Gastrocnemius medialis (tissue), 4 donors: ENCODE measurements at regions not wholly inside any gene's neighbourhood (a gene's known extent, or its start where the extent isn't known, plus 50 kb on each side); places are given as distances from the start of the nearest gene placed in this dataset.

Source experiments
- POLR2A ChIP-seq, 2 donors: fragments of 450-650 bp; IDR thresholded peaks; one replicate each; pipeline ENCODE4 v1.6.1; 2017; ENCODE audit warnings: antibody characterized with exemption in 2 of 2, mild to moderate bottlenecking in 2 of 2, moderate library complexity in 2 of 2
- TF ChIP-seq, protein P1 (sequence below), 5 experiments: fragments of 450-650 bp in 3 of 5; fragments of 200-600 bp in 2 of 5; sonication (generic) in 2 of 5; IDR thresholded peaks in 4 of 5; conservative IDR thresholded peaks in 1 of 5; 1 replicate in 4 of 5; 2 replicates in 1 of 5; pipeline ENCODE4 v1.5.1; 2016 to 2019; ENCODE audit warnings: antibody characterized with exemption in 5 of 5, mild to moderate bottlenecking in 3 of 5, moderate library complexity in 3 of 5

DNA sequence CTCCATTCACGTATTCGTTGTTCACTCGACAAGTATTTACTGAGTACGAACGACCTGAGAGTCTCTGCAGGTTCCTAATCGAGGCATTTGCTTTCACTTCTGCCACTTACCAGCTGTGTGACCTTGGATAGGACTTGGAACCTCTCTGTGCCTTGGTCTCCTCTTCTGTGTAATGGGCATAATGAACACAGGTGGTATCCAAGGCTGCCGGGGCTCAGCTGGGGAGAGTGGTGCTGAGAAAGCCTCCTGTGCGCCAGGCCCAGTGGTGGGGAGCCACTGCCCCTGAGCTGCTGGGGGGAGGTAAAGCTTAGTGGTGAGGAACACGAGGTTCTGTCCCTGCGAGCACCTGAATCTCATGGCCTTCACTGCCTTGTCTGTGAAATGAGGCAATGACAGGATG lies 150.7 kb downstream of the IRF8 start:
- TF ChIP-seq, protein P1, sequence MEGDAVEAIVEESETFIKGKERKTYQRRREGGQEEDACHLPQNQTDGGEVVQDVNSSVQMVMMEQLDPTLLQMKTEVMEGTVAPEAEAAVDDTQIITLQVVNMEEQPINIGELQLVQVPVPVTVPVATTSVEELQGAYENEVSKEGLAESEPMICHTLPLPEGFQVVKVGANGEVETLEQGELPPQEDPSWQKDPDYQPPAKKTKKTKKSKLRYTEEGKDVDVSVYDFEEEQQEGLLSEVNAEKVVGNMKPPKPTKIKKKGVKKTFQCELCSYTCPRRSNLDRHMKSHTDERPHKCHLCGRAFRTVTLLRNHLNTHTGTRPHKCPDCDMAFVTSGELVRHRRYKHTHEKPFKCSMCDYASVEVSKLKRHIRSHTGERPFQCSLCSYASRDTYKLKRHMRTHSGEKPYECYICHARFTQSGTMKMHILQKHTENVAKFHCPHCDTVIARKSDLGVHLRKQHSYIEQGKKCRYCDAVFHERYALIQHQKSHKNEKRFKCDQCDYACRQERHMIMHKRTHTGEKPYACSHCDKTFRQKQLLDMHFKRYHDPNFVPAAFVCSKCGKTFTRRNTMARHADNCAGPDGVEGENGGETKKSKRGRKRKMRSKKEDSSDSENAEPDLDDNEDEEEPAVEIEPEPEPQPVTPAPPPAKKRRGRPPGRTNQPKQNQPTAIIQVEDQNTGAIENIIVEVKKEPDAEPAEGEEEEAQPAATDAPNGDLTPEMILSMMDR (IDR thresholded peaks at IDR 0.05 in 4 of 5, conservative IDR thresholded peaks at IDR 0.05 in 1 of 5) = no peak
- no peak for TF ChIP-seq POLR2A (IDR thresholded peaks at IDR 0.05)
